ENCODE measurements at regions not wholly inside any gene's neighbourhood (a gene's known extent, or its start where the extent isn't known, plus 50 kb on each side); places are given as distances from the start of the nearest gene placed in this dataset.

DNA sequence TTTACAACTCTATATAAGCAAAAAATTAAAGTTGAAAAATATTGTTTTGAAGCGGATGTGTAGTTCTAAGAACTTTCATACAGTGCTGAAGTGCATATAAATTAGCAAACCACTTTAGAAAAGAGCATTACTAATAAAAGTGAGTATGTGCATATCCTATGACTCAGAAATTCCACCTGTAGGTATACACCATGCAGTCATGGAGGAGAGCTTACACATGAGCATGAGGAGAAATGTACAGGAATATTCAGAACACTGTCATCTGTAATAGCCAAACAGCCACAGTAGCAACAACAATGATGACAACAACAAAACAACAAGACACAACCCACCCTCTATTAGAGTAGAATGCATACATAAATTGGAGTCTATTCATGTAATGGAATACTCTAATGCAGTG, 138.2 kb upstream of the ARRDC3 start:
- TF ChIP-seq GTF2I (CRISPR knock-in tag; conservative IDR thresholded peaks at IDR 0.05), result no peak
- no peak for TF ChIP-seq CTCF (IDR thresholded peaks at IDR 0.05)
- TF ChIP-seq NFYB (CRISPR knock-in tag; conservative IDR thresholded peaks at IDR 0.05; ENCODE audit: low read depth), result no peak
- no peak for TF ChIP-seq TCF7 (CRISPR knock-in tag; IDR thresholded peaks at IDR 0.05; ENCODE audit: low read depth)
- no peak for TF ChIP-seq ZNF532 (CRISPR knock-in tag; IDR thresholded peaks at IDR 0.05; ENCODE audit: borderline replicate concordance)
- TF ChIP-seq MXD4 (CRISPR knock-in tag; IDR thresholded peaks at IDR 0.05; ENCODE audit: borderline replicate concordance), result no peak
